ENCODE measurements at regions not wholly inside any gene's neighbourhood (a gene's known extent, or its start where the extent isn't known, plus 50 kb on each side); places are given as distances from the start of the nearest gene placed in this dataset.

DNA sequence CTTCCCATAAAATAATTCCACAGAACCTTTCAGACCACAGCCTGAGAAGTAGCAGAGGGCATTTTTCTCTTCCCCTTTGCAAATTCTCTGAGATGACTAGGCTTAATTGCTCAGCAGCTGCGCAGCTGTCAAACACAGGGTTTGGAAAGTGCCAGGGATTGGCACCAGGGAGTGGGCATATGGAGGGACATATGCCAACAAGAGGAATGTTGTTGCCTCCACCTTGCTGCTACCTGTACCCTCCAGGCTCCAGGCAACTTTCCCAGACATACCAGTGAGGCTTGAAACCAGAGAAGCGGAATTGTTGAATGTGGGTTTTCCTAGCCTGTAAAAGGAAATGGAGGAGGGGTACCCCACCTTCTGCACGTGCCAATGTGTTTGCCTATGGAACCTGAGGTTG lies 256.2 kb upstream of the GPR101 start:
- Histone ChIP-seq H3K9me3 (ENCODE audit: control insufficient read depth, insufficient read depth, low read length) (no peaks in the 10 kb centered on the region), H3K4me3 (ENCODE audit: low read depth, low read length) (no peak overlapping the region), H3K27ac (ENCODE audit: low read depth, low read length) (no peak overlapping the region), H3K36me3 (ENCODE audit: control insufficient read depth, insufficient read depth, low read length) (no peaks in the 10 kb centered on the region), H3K4me1 (ENCODE audit: control insufficient read depth, insufficient read depth, low read length) (no peaks in the 10 kb centered on the region), H3K9ac (ENCODE audit: low read depth, low read length) (no peak overlapping the region), H3K27me3 (ENCODE audit: control insufficient read depth, insufficient read depth, low read length) (no peaks in the 10 kb centered on the region)

DNA sequence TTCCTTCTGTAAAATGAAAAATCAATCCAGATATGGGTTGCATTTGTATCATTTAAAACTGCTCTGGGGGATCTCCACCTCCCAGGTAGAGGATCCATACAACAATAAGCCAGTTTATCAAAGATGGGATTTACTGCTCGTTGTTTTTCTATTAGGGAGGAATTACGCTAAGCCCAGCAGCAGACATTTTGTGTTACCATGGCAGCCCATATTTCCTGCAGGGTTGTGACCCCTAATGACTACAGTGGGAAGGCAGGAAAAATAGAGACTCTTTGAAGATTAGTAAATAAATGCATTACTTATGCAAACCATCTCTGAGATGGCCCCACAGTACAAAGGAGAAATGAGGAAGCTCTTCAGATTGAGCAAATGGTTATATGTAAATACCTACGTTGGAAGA lies 253.4 kb upstream of the GPR101 start:
- Histone ChIP-seq H3K4me3 (ENCODE audit: low read depth, low read length) (no peak overlapping the region), H3K9ac (ENCODE audit: low read depth, low read length) (no peak overlapping the region), H3K27ac (ENCODE audit: low read depth, low read length) (no peak overlapping the region), H3K9me3 (ENCODE audit: control insufficient read depth, insufficient read depth, low read length) (no peaks in the 10 kb centered on the region), H3K27me3 (ENCODE audit: control insufficient read depth, insufficient read depth, low read length) (peaks cover 6% of the 10 kb centered on the region; the same call in 1 of the 2 replicates), H3K36me3 (ENCODE audit: control insufficient read depth, insufficient read depth, low read length) (no peaks in the 10 kb centered on the region), H3K4me1 (ENCODE audit: control insufficient read depth, insufficient read depth, low read length) (no peaks in the 10 kb centered on the region)

DNA sequence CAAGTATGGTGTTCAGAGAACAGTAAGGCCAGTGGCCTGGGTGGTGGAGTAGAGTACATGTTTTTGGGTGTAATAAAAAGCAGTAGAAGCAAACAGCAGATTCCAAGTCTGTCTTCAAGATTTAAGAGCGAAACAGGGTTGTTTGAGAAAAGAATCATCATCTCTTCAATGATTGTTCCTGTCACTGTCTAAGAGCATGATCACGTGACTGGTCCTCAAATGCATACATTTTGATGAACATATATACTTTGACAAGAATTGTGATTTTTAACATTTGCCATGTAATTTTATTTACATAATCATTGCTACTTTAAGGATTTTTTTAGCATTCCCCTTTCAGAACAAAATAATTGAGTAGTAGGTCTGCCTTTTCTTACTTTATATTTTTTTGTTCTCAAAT lies 252.6 kb upstream of the GPR101 start:
- Histone ChIP-seq H3K36me3 (ENCODE audit: control insufficient read depth, insufficient read depth, low read length) (no peaks in the 10 kb centered on the region), H3K4me3 (ENCODE audit: low read depth, low read length) (no peak overlapping the region), H3K9me3 (ENCODE audit: control insufficient read depth, insufficient read depth, low read length) (no peaks in the 10 kb centered on the region), H3K27ac (ENCODE audit: low read depth, low read length) (no peak overlapping the region), H3K4me1 (ENCODE audit: control insufficient read depth, insufficient read depth, low read length) (no peaks in the 10 kb centered on the region), H3K27me3 (ENCODE audit: control insufficient read depth, insufficient read depth, low read length) (peaks cover 6% of the 10 kb centered on the region; the same call in 1 of the 2 replicates), H3K9ac (ENCODE audit: low read depth, low read length) (no peak overlapping the region)

DNA sequence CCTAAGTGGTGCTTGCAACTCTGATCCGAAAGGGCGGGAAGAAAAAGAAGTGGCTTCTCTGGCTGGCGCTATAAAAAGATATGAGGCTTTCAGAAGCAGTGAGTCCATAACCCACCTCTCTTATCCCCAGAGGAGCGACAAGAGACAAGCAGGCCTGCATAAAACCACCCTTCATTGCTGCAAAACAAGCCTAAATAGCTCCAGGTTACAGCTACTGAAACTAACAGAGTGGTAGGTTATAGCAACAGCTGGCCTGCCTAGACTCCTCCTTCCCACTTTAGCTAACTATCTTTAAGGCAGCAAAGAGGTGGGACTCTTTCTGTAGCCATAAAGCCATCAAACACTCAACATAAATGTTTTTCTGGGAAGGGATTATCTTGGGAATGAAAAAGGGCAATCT lies 245.0 kb upstream of the GPR101 start:
- H3K9me3 ChIP-seq (ENCODE audit: control insufficient read depth, insufficient read depth, low read length): no peaks in the 10 kb centered on the region
- H3K27ac ChIP-seq (ENCODE audit: low read depth, low read length): no peak overlapping the region
- no peaks in the 10 kb centered on the region for H3K4me1 ChIP-seq (ENCODE audit: control insufficient read depth, insufficient read depth, low read length)
- no peak overlapping the region for H3K4me3 ChIP-seq (ENCODE audit: low read depth, low read length)
- peaks cover 6% of the 10 kb centered on the region; the same call in 1 of the 2 replicates for H3K27me3 ChIP-seq (ENCODE audit: control insufficient read depth, insufficient read depth, low read length)
- H3K36me3 ChIP-seq (ENCODE audit: control insufficient read depth, insufficient read depth, low read length): no peaks in the 10 kb centered on the region
- no peak overlapping the region for H3K9ac ChIP-seq (ENCODE audit: low read depth, low read length)

DNA sequence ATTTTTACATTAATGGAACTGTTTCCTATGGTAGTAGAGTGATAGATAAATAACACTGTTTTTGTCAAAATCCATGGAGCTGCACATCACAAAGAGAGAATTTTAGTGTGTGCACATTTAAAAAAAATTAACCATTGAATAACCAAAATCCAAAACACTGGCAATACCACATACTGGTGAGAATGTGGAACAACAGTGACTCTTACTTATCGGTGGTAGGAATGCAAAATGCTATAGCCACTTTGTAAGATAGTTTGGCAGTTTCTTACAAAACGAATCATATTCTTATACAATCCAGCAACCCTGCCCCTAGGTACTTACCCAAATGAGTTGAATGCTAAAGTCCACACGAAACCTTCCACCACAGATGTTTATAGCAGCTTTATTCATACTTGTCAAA lies 229.6 kb upstream of the GPR101 start:
- Histone ChIP-seq H3K9me3 (ENCODE audit: control insufficient read depth, insufficient read depth, low read length) (no peaks in the 10 kb centered on the region), H3K9ac (ENCODE audit: low read depth, low read length) (no peak overlapping the region), H3K27me3 (ENCODE audit: control insufficient read depth, insufficient read depth, low read length) (no peaks in the 10 kb centered on the region), H3K4me3 (ENCODE audit: low read depth, low read length) (no peak overlapping the region), H3K4me1 (ENCODE audit: control insufficient read depth, insufficient read depth, low read length) (no peaks in the 10 kb centered on the region), H3K27ac (ENCODE audit: low read depth, low read length) (no peak overlapping the region), H3K36me3 (ENCODE audit: control insufficient read depth, insufficient read depth, low read length) (no peaks in the 10 kb centered on the region)

DNA sequence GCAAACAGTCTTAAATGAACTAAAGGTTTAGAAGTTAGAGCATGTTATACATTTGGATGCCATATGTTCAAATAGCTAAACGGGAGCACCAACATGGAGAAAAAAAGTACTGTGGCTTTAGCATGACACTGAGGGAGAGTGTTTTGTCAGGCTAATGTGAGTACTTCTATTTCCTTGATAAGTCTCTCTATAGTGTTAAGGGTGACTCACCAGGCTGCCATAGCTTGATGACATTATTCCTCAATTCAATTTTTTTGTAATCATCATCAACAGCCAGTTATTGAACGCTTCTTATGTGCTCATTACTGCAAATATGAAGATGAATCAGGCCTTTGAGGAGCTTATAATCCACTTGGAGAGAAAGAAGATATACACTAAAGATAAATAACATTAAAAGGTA lies 211.4 kb upstream of the GPR101 start:
- H3K9ac ChIP-seq (ENCODE audit: low read depth, low read length): no peak overlapping the region
- no peaks in the 10 kb centered on the region for H3K36me3 ChIP-seq (ENCODE audit: control insufficient read depth, insufficient read depth, low read length)
- H3K27ac ChIP-seq (ENCODE audit: low read depth, low read length): no peak overlapping the region
- H3K27me3 ChIP-seq (ENCODE audit: control insufficient read depth, insufficient read depth, low read length): no peaks in the 10 kb centered on the region
- H3K9me3 ChIP-seq (ENCODE audit: control insufficient read depth, insufficient read depth, low read length): no peaks in the 10 kb centered on the region
- no peak overlapping the region for H3K4me3 ChIP-seq (ENCODE audit: low read depth, low read length)
- H3K4me1 ChIP-seq (ENCODE audit: control insufficient read depth, insufficient read depth, low read length): peaks cover 4% of the 10 kb centered on the region

DNA sequence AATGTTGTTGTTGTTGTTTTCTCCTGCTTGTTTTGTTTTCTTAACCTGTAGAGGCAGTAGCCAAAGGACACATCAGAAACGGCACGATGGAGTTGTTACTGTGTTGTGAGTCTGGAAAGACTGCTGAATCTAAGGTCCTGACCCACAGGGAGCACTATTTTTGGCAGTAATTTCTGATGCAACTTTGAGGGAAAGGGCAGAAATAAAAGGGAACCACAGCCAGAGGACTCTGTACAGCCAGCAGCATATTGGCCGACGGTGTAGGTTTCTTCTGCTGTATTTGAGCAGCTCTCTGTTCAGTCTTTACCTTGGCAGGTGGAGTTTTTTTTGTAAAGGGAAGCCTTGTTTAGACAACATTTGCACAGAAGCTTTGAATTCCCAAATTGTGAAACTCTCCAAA lies 203.0 kb upstream of the GPR101 start:
- no peak overlapping the region for H3K4me3 ChIP-seq (ENCODE audit: low read depth, low read length)
- no peaks in the 10 kb centered on the region; the same call in none of the 2 replicates for H3K27me3 ChIP-seq (ENCODE audit: control insufficient read depth, insufficient read depth, low read length)
- no peaks in the 10 kb centered on the region for H3K9me3 ChIP-seq (ENCODE audit: control insufficient read depth, insufficient read depth, low read length)
- no peak overlapping the region for H3K27ac ChIP-seq (ENCODE audit: low read depth, low read length)
- H3K36me3 ChIP-seq (ENCODE audit: control insufficient read depth, insufficient read depth, low read length): no peaks in the 10 kb centered on the region
- no peak overlapping the region for H3K9ac ChIP-seq (ENCODE audit: low read depth, low read length)
- peaks cover 44% of the 10 kb centered on the region for H3K4me1 ChIP-seq (ENCODE audit: control insufficient read depth, insufficient read depth, low read length)

DNA sequence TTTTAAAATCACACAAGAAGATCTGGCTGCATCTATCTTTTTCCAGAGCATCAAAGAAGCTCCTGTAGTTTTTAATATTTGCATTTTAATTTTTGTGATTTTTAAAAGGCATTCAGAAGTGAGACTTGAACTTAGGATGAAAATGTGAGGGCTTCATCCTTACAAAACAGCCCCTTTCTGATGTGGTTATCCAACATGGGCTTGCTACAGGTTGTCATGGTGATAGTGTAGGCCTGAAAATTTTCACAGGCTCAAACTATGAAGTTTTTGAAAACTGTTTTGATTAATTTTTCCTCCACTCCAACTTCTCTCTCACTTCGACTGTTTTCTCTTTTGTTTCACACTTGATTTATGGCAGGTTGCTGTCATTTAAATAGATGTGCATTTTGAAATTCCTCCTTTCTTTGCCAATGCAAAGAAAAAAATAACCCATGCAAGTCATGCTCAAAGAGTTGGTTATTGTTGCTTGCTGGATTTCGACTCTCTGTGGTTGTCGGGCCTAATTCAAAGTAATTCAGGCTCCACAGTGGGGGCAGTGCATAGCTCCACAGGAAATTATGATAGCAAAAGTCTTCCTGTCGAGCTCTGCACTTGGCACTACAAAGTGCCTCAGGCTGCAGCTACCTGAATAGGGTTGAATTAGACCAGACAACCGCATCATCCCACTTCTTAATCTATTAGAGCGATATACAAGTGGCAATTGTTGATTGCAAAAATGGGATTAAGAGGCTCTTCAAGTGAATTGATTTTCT lies 201.0 kb upstream of the GPR101 start:
- H3K4me1 ChIP-seq (ENCODE audit: control insufficient read depth, insufficient read depth, low read length): peaks cover 44% of the 10 kb centered on the region
- H3K9ac ChIP-seq (ENCODE audit: low read depth, low read length): no peak overlapping the region
- no peak overlapping the region for H3K4me3 ChIP-seq (ENCODE audit: low read depth, low read length)
- H3K36me3 ChIP-seq (ENCODE audit: control insufficient read depth, insufficient read depth, low read length): no peaks in the 10 kb centered on the region
- no peak overlapping the region for H3K27ac ChIP-seq (ENCODE audit: low read depth, low read length)
- no peaks in the 10 kb centered on the region for H3K9me3 ChIP-seq (ENCODE audit: control insufficient read depth, insufficient read depth, low read length)
- H3K27me3 ChIP-seq (ENCODE audit: control insufficient read depth, insufficient read depth, low read length): no peaks in the 10 kb centered on the region; the same call in none of the 2 replicates

DNA sequence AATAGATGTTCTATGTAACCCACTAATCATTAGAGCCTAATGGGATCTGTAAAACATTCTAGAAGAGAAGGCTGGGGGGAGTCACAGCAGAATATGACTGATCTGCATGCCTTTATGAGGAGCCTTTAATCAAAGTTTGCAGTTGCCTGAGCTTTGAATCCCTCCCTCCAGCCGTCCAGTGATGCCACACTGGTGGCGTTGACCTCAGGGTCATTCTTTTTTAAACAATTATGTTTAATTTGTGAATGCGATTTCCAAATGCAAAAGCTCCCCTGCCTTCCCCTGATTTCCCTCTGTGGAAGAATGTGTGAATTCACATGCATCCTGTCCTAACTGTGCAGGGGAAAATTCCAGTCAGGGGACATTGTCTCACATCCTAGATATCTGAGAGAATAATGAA lies 199.7 kb upstream of the GPR101 start:
- Histone ChIP-seq H3K9ac (ENCODE audit: low read depth, low read length) (no peak overlapping the region), H3K27ac (ENCODE audit: low read depth, low read length) (peak overlapping the region; percentile 49), H3K27me3 (ENCODE audit: control insufficient read depth, insufficient read depth, low read length) (no peaks in the 10 kb centered on the region; the same call in none of the 2 replicates), H3K4me3 (ENCODE audit: low read depth, low read length) (no peak overlapping the region), H3K4me1 (ENCODE audit: control insufficient read depth, insufficient read depth, low read length) (peaks cover 44% of the 10 kb centered on the region), H3K9me3 (ENCODE audit: control insufficient read depth, insufficient read depth, low read length) (no peaks in the 10 kb centered on the region), H3K36me3 (ENCODE audit: control insufficient read depth, insufficient read depth, low read length) (no peaks in the 10 kb centered on the region)

DNA sequence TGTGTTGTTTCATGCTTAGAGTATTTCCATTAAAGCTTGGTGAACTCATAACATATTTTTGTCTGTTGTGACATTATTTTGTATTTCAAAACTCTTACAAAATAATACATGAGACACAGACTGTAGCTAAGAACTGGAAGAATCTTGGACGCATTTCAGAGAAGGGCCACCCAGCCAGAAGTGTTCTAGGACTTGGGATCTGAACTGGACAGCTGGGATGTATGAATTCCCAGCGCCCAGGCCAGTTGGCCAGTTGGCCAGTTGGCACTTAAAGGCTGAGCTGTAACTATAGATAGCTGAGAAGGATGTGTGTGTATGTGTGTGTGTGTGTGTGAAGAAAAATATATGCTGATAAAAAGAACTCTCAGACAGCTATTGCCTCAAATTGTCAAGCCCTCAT lies 193.4 kb upstream of the GPR101 start:
- no peaks in the 10 kb centered on the region for H3K9me3 ChIP-seq (ENCODE audit: control insufficient read depth, insufficient read depth, low read length)
- no peaks in the 10 kb centered on the region for H3K4me1 ChIP-seq (ENCODE audit: control insufficient read depth, insufficient read depth, low read length)
- no peak overlapping the region for H3K27ac ChIP-seq (ENCODE audit: low read depth, low read length)
- no peaks in the 10 kb centered on the region; the same call in 1 of the 2 replicates for H3K27me3 ChIP-seq (ENCODE audit: control insufficient read depth, insufficient read depth, low read length)
- no peak overlapping the region for H3K9ac ChIP-seq (ENCODE audit: low read depth, low read length)
- no peaks in the 10 kb centered on the region for H3K36me3 ChIP-seq (ENCODE audit: control insufficient read depth, insufficient read depth, low read length)
- no peak overlapping the region for H3K4me3 ChIP-seq (ENCODE audit: low read depth, low read length)

DNA sequence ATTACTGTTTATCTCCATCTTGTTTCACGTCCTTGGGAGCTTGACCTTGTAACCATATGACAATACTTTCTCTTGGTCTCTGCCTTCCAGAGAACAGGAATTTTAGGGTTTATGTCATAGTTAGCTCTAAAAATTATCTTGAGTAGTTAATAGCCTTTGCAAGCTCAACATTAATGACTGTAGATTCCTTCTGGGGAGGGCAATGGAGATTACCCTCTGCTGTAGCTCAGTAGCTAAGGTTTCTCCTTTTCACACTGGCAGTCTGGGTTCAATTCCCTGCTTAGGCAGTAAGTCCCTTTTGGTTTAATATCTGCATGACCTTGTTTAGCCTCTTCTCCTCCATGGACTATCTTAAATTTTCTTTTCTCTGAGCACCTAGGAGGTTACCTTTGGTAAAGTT lies 181.7 kb upstream of the GPR101 start:
- Histone ChIP-seq H3K36me3 (ENCODE audit: control insufficient read depth, insufficient read depth, low read length) (no peaks in the 10 kb centered on the region), H3K4me1 (ENCODE audit: control insufficient read depth, insufficient read depth, low read length) (peaks cover 28% of the 10 kb centered on the region), H3K9ac (ENCODE audit: low read depth, low read length) (no peak overlapping the region), H3K9me3 (ENCODE audit: control insufficient read depth, insufficient read depth, low read length) (peaks cover 14% of the 10 kb centered on the region), H3K4me3 (ENCODE audit: low read depth, low read length) (no peak overlapping the region), H3K27me3 (ENCODE audit: control insufficient read depth, insufficient read depth, low read length) (no peaks in the 10 kb centered on the region), H3K27ac (ENCODE audit: low read depth, low read length) (no peak overlapping the region)
